ENCODE measurements at regions not wholly inside any gene's neighbourhood (a gene's known extent, or its start where the extent isn't known, plus 50 kb on each side); places are given as distances from the start of the nearest gene placed in this dataset.

- TF ChIP-seq CTCF (conservative IDR thresholded peaks at IDR 0.05 in 1 of 2, IDR thresholded peaks at IDR 0.05 in 1 of 2; ENCODE audit: low read depth in 1 of 2, low read length in 2 of 2) = peak; percentile 100
- no peak for TF ChIP-seq EZH2 (IDR thresholded peaks at IDR 0.05; ENCODE audit: low read length, missing control alignments)
Observed at GRCh38 chr13:30112602-30113435, 194.5 kb downstream of the KATNAL1 start.

All from fibroblast of lung (primary cell).